GM18909 (cell line): ENCODE measurements at regions not wholly inside any gene's neighbourhood (a gene's known extent, or its start where the extent isn't known, plus 50 kb on each side); places are given as distances from the start of the nearest gene placed in this dataset.

Experiments
- ATAC-seq: cut with Tn5 transposase; IDR thresholded peaks from one replicate; pipeline ENCODE4 v1.9.1; 2021; ENCODE audit warnings: mild to moderate bottlenecking; ENCODE audit not compliant: unreplicated experiment, poor library complexity

DNA sequence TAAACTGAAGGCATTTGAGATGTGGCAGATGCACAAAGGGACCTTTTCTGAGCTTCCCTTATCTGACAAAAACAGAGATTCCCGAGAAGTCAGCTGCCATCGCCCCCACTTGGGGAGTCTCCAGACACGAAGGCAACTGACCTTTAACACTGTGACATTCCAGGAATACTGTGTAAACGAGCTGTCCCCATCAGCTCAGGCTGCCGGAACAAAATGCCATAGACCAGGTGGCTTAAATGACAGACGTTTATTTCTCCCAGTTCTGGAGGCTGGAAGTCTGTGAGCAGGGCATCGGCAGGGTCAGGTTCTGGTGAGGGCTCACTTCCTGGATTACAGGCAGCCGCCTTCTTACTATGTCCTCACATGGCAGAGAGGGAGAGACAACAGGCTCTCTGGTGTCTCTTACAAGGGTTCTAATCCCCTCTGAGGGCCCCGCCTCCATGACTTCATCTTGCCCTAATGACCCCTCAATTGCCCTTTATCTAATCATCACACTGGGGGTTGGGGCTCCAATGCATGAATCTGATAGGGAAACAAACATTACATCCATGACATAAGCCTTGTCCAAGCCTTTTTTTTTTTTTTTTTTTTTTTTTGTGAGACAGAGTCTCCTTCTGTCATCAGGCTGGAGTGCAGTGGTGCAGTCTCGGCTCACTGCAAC lies 178.5 kb upstream of the RPL38 start:
- ATAC-seq = no peak

DNA sequence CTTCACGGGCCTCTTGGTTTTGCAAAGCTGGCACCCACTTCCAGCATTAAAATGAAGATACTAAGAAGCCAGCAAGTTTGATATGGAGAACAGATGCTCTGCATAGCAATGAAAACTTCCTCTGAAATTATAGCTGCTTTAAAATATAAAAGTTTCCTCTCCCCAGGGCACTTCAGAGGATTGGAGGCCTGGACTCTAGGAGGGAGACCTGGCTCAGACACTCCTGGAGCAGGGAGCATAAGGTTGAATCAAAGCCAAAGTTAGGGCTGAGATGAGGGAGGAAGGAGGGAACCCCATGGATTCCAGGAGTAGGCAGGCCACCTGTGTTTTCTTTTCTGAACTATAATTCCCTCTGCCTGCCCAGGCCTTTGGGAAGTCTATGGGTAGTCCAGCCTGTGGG lies 176.0 kb upstream of the RPL38 start:
- ATAC-seq = no peak

DNA sequence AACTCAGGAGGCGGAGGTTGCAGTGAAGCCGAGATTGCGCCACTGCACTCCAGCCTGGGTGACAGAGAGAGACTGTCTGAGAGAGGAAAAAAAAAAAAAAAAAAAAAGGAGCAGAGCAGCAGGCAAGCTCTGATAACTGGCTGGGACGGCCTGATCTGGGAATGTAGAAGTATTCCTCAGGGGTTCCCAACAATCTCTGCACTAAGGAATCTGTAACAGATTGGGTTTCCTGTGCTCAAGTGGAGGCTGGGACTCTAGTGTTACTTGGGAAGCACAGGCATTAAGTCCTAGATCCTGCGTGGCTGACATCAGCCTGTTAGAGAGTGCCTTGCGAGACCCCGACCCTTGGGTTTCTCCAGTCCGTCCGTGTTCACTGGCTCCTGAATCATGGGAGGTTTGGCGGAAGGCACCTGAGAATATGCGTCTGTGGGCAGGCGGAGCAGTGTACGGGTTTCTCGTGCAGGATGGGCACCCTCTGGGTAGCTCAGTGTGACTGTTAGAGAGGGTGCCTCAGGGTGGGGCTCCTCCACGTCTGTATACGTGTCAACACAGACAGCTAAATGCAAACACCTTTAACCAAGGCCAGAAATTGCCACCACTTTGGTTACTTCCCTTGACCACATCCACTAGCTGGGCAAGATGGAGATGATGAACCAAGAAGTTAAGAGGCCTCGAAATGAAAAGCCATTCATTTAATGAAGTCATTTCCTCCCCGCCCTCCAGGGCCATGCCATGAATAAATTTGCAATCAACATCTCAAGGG lies 174.9 kb upstream of the RPL38 start:
- ATAC-seq = no peak

DNA sequence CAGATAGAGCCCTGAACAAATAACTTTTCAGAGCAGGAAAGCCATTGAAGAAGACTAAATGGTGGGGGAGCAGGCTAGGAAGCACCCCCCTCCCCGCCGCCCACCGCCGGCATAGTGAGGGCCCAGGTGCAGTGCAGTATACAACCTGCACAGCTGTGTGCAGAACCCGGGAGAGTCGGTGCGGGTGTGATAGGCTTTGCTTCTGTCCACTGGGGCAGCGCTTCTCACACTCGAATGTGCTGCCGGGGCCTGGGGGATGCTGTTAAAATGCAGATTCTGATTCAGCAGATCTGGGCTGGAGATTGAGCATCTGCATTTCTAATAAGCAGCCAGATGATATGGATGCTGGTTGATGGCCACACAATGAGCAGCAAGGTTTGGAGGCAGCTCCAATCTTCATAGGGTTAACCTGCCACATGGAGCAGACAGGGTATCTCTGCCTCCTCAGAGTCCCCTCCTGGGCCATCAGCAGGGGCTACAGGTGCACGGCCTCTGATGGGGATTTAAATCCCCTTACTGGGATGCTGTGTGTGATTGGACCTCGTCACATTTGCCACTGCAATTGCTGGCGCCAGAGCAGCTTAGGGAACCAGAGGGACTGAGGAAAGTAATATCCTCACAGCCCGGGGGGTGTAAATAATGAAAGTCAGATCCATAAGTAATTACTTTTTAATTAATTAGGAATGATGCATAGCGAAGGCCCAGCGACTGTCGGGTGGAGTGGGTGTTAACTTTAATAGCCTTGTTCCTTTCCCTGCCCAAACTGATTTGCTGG lies 172.0 kb upstream of the RPL38 start:
- no peak for ATAC-seq

DNA sequence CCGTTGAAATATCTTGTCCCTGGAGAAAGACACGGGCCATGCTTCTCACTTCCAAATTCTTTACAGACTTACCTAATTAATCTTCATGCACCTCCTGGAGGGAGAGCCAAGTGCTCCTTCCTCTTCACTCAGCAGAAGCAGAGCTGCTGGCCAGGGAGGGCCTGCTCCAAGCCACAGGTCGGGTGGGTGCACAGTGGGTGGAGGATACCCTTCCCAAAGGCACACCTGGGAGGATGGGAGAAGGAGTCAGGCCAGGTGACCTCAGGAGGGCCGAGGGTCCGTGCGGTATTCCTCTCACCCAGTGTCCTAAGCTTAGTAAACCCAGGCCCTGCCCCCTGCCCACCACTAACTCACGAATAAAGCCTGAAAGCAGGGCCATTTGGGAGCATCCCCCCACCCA lies 171.3 kb upstream of the RPL38 start:
- no peak for ATAC-seq

DNA sequence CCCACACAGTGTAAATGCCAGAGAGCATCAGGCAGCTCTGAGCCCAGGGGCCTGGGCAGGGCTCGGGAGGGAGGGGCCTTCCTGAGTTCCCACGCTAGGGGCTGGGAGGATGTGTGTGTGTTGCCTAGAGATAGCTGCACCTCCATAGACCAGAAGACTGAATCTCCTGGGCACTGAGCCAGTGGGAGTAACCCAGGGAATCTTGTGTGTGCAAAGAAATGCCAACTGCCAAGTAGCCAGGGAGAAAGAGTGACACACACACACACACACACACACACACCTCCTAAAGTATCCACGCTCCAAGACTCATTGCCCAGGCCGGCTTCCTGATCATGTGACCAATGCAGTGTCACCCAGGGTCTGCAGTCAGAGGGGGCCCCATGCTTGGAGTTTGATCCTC lies 166.2 kb upstream of the RPL38 start:
- no peak for ATAC-seq

DNA sequence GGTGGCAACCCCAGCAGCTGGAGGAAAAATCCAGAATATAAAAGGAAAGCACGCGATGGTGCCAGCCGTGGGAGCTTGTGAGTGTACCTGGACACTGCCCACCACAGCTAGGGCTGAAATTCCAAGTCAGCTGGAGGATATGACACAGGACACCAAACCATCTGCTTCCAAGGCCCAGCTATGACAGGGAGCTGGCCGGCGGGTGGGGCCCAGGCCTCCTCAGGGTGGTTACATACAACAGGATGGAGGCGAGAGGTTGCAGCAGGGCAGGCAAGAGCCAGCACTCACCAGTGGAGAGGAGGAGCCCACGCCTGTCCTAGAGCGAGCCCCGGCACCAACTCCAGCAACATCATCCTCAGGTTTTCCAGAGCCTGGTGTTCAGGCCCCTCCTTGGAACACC lies 163.2 kb upstream of the RPL38 start:
- ATAC-seq = no peak

DNA sequence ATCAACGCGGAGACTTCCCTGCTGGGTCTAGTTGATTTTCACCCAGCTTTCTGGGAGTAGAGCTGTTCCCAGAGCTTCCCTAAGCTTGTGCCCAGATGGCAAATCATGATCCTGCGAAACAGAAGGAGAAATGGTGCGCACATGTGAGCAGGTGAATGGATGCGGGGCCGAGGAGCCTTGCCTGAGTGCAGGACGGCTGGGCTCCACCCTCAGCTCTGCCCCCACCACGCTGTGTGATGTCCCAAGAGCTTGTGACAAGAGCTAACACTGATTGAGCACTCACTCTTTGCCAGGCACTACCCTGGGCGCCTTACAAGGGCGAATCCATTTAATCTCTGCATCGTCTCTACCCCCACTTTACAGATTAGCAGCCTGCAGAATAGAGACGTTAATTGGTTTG lies 162.7 kb upstream of the RPL38 start:
- ATAC-seq = no peak

DNA sequence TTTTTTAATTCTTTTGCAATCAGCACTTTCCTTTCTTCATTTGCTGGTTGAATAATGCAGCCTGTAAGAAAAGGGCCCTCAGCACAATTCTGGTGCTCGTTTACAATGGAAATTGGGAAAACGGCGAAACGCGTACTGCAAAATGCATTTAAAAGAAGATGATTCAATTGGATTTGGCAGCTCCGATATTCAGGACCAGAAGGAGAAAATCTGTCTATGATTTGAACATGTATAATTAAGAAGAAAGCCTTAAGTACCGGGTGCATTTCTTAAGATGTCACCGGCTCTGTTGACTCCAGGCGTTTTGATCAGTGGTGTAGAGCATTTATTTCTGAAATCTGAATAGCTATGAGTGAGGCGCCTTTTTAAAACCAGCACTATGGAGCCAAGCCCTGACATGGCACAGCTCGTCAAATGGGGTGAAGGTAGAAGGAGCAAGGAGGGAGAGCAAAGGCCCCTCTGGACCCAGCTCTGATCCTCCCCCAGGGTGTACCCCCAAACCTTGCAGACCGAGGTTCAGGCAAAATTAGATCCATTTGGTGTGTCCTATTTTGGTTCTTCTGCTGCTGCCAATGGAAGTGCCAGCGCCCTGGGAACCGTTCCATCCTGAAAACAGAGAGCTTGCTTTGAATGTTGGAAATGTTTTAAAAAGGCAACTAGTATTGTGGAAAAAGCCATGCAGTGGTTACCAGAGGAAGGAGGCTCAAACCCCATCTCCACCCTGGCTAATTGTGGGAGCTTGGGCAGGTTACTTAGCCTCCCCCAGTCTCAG lies 161.4 kb upstream of the RPL38 start:
- no peak for ATAC-seq

DNA sequence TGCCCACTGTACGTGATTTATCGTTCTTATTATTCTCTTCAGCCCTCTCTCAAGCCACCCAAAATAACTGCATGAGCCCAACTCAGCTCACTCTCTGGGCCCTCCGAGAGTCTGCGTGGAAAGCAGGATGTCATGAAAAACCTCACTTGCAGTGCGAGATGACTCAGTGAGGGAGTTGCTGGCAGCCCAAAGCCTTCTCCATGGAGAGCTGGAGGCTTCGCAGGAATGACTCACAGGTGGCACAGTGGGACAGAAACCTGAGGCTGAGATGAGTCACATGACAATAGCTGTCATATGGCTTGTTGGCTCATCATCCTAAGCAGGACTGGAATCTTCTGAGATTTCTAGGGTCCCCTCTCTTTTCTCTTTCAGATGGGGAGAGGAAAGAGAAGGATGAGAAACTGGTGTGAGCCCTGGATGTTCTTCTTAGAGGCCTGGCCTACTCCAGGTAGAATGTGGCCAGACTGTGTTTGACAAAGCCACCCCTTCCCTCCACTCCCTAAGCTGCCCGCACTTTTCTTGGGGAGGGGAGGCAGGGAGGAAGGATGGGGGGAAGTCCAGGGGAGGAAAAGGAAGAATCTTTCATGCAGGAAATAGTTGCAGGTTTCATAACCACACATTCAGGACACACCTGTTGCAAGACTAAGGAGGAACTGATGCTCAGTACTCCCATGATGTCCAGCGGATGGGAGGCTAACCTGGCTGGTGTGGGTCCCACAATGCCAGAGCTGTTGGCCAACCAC lies 160.6 kb upstream of the RPL38 start:
- no peak for ATAC-seq

DNA sequence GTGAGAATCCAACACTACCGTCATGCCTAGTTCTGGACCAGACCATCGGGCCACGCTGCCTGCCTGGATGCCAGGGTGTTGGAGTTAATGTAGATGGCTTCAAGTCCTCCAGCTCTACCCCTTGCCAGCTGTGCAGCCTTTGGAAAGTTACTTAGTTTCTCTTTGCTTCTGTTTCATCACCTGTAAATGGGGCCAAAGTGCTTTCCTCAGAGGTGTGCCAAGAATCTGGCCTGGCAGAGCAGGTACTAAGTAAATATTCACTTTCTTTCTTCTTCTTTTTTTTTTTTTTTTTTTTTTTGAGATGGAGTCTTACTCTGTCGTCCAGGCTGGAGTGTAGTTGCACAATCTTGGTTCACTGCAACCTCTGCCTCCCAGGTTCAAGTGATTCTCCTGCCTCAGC lies 159.5 kb upstream of the RPL38 start:
- ATAC-seq = no peak

DNA sequence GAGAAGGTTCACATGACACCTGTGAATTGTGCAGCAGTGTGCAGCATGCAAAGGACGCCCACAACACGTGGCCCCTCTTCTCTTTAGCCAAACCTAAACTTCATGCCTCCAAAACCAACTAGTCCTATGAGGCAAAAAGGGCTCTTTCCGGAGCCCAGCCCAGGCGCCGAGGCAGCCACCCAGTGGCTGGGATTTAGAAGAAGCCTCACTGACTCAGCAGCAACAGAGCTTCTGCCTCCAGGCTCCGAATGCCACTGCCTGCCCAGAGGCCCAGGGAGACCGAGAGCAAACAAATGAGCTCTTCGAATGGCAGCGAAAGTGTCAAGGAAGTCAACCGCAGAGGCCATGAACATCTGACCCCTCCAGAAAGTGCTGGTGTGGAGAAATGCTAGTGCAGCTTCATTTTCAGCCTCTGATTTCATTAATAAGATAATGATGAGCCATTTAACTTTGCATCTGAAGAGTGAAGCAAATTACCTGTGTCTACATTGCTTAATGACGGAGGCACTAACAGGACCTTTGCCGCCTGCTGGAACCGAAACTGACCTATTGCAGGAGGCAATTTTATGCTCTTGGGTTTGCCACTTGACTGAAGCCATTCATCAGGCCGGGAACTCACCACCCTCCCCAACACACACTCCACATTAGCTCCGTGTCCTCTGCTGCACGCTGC lies 157.7 kb upstream of the RPL38 start:
- no peak for ATAC-seq

DNA sequence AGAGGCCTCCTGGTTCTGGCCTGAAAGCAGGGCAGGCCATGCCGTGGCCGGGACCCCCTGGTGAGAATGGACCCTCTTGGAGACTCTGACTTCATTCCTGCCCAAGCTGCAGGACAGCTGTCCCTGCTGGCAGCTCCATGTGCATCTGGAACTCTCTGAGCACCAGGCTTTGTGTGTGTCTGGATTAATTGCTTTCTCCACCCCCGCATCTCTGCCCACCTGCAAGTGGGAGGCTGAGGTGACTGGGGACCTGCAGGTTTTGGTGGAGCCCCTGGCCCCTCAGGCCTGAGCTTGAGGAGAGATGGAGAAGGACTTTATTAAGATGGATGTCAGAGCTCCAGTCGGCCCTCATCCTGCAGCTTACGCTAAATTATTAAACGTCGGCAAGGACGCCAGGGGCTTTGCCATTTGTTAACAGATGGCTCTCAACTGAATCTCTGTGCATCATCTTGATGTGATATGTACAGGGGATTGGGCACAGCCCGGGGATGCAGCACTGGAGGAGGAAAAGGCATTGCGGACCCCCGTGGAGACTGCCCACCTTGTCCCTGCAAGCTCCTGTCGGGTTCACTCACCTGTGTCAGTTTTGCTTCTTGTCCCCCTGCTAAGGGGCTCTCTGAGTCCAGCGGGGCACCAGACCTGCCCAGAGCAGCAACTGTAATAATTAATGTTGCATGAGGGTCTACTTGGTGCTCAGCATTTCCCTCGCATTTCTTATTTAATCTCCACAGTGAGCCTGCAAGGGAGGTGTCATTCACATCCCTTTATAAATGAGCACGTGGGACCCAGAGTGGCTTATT lies 154.1 kb upstream of the RPL38 start:
- ATAC-seq = no peak

DNA sequence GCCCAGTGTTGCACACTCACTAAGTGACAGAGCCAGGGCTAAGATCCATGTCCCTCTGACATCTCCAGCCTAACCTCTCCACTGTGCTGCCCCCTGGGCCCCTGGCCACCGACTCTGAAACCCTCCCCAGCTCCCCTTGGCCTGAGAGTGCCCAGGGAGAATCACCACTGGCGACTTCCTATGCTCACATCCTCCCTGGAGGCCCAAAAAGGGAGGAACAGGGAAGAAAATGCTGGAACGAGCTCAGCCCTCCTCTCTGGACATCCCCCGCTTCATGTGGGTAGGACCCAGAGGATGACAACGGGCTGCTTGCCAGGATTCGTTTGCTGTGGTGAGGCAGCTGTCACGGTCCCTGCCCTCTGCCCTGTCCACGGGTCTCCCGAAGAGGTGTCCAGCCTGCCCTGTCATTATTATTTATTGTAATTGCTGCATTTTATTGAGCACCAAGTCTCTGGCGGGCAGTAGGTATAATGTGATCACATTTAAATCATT lies 153.5 kb upstream of the RPL38 start:
- no peak for ATAC-seq

DNA sequence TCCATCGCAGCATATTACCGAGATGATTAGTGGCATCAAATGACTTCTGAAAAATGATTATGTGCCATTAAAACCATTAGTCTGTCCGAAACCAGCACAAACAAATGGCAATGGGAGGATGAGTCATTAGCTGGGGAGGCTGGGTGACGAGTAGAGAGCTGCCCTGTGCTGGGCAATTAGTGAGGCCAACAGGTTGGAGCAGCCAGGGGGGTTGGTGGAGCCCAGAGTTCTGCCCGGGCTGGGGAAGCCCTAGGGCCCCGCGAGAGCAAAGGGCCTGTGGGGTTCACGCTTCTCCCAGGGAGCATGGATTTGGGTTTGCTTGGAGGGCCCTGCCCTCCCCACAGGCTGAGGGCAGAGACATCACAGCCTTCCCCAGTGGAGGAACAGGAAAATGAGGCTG lies 152.1 kb upstream of the RPL38 start:
- no peak for ATAC-seq

DNA sequence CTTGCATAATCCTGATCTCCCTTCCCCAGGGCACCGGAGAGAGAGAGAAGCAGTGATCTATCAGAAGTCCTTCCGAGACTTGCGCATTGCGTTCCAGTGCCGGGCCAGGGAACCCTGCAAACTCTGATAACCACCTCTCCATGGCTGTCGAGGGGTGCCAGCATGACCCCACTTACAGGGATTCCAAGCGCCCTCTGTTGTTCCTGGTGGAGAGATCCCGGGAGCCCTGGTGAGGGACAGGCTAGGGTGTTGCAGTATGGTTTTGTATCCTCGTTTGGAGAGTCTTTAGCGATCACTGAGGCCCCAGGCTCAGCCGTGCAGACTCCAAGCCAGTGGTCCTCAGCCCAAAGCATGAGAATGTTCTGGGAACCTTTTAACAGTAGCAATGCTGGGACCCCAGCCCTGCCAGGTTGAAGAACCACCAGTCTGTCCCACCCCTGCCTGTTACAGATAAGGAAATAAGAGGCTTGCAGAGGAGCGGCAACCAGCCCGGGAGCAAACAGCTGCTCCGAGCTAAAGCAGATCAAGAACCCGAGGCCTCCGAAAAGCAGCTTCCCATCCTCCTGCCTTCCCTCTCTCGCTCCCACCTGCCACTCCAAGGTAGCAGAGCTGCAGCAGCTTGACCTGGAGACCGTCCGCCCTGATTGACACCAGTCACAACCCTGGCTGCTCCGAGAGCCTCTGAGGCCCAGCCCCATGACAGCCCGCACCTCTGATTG lies 150.3 kb upstream of the RPL38 start:
- ATAC-seq = no peak

DNA sequence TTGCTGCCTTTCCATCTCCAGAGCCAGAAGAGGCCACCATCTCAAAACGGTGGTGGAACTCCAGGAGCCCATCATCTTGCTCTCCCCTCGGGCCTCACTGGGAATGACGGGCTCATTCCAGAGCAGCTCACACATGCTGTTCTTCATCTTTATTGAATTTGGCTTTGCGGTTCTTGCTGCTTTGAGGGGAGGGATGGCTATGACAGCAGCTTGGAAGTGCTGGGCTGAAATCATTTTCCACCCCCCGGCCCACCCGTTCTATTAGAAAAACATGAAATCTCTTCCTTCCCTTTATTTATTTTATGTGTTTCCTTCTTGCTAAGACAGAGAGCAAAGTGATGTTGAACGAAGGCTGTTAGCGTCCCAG lies 149.8 kb upstream of the RPL38 start:
- no peak for ATAC-seq

DNA sequence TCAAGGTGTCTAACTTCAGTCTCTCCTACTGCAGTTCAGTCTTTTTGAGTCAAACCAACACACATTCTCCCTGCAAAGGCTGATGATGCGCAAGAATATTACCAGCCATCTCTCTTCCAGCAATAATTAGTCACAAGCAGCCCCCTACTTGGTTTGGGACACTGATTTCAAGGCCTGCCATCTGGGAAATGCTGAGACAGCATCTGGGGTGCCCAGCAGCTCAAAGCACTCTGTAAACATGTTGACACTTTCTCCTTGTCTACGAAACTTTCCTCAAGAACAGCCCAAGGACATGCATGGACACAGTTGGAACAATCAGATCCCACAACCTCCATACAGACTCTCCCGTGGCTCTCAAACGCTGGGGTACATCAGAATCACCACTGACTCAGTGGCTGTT lies 149.2 kb upstream of the RPL38 start:
- ATAC-seq = no peak
